Erythroblast (primary cell): ENCODE measurements at regions not wholly inside any gene's neighbourhood (a gene's known extent, or its start where the extent isn't known, plus 50 kb on each side); places are given as distances from the start of the nearest gene placed in this dataset.

Source experiments
- GATA1 ChIP-seq: IDR thresholded peaks from 2 replicates; pipeline ENCODE4 v1.6.1; 2011; ENCODE audit warnings: low read depth, mild to moderate bottlenecking, control low read depth, low read length, moderate library complexity
- POLR2A ChIP-seq: IDR thresholded peaks from 2 replicates; pipeline ENCODE4 v1.6.1; 2011; ENCODE audit warnings: mild to moderate bottlenecking, low read length

GRCh38 chr5:52491818-52492217 is 295.9 kb upstream of the ITGA1 start:
- no peak for TF ChIP-seq POLR2A
- TF ChIP-seq GATA1: no peak
